Ureter (tissue), 1 donor: ENCODE measurements at regions not wholly inside any gene's neighbourhood (a gene's known extent, or its start where the extent isn't known, plus 50 kb on each side); places are given as distances from the start of the nearest gene placed in this dataset.
A peak's percentile ranks its signal among the peaks of the same experiment; 100 is the strongest.
"Not testable (repeated sequence)": the region's sequence is repeated elsewhere in the genome, so short reads cannot be mapped to it uniquely, and the experiment has no call there.

Source experiments
- DNase-seq: peaks from one replicate; pipeline ENCODE4 v3.0.0-alpha.2; 2020; ENCODE audit warnings: low spot score
- donor health status: DM: yes; HTN: yes; CAD: no.

GRCh38 chr16:51853586-51853985, 693.4 kb downstream of the TOX3 start:
- DNase-seq: no peak

GRCh38 chr16:51852892-51853291, 694.1 kb downstream of the TOX3 start:
- DNase-seq: no peak

- DNase-seq: no peak
Observed at GRCh38 chr16:51851111-51851510, 695.8 kb downstream of the TOX3 start.

- no peak for DNase-seq
Observed at GRCh38 chr16:51849715-51850114, 697.2 kb downstream of the TOX3 start.

- DNase-seq: no peak
Observed at GRCh38 chr16:51845586-51846305, 694.7 kb upstream of the SALL1 start.

GRCh38 chr16:51839727-51840462, 688.8 kb upstream of the SALL1 start:
- DNase-seq: no peak

- no peak for DNase-seq
Observed at GRCh38 chr16:51834794-51835193, 683.7 kb upstream of the SALL1 start.

GRCh38 chr16:51834133-51834532, 683.1 kb upstream of the SALL1 start:
- DNase-seq: no peak

- DNase-seq: no peak
Observed at GRCh38 chr16:51831595-51832367, 680.7 kb upstream of the SALL1 start.

- DNase-seq: not testable (repeated sequence)
Observed at GRCh38 chr16:51831034-51831433, 680.0 kb upstream of the SALL1 start.

GRCh38 chr16:51825779-51826178, 674.7 kb upstream of the SALL1 start:
- no peak for DNase-seq

- DNase-seq: no peak
Observed at GRCh38 chr16:51822471-51822870, 671.4 kb upstream of the SALL1 start.

- no peak for DNase-seq
Observed at GRCh38 chr16:51821527-51821926, 670.5 kb upstream of the SALL1 start.

GRCh38 chr16:51820176-51820575, 669.1 kb upstream of the SALL1 start:
- DNase-seq: no peak

- DNase-seq: peak; percentile 54
Observed at GRCh38 chr16:51818342-51818944, 667.4 kb upstream of the SALL1 start.

- no peak for DNase-seq
Observed at GRCh38 chr16:51816929-51817328, 665.9 kb upstream of the SALL1 start.

- DNase-seq: no peak
Observed at GRCh38 chr16:51815523-51815922, 664.5 kb upstream of the SALL1 start.

- DNase-seq: no peak
Observed at GRCh38 chr16:51814617-51815016, 663.5 kb upstream of the SALL1 start.

- DNase-seq: no peak
Observed at GRCh38 chr16:51813609-51814008, 662.5 kb upstream of the SALL1 start.

- DNase-seq: no peak
Observed at GRCh38 chr16:51812945-51813344, 661.9 kb upstream of the SALL1 start.

- DNase-seq: no peak
Observed at GRCh38 chr16:51807551-51807950, 656.5 kb upstream of the SALL1 start.

GRCh38 chr16:51801635-51802034, 650.6 kb upstream of the SALL1 start:
- no peak for DNase-seq
